Ovary (tissue), 7 donors: ENCODE measurements at regions not wholly inside any gene's neighbourhood (a gene's known extent, or its start where the extent isn't known, plus 50 kb on each side); places are given as distances from the start of the nearest gene placed in this dataset.

Source experiments
- DNase-seq, 5 donors: peaks; one replicate each; pipeline ENCODE4 v3.0.0-alpha.2; 2019 to 2020
- H3K27ac ChIP-seq, 2 donors: fragments of 200-600 bp; one replicate each; pipeline versions ENCODE4 v1.5.1 to v1.8.0; 2019 to 2022
- H3K27me3 ChIP-seq: fragments of 200-600 bp; one replicate; pipeline ENCODE4 v1.8.0; 2022
- H3K36me3 ChIP-seq: fragments of 200-600 bp; sonication (generic); one replicate; pipeline ENCODE4 v1.5.1; 2019
- H3K4me1 ChIP-seq: one replicate; pipeline ENCODE4 v1.8.1; 2013; ENCODE audit warnings: mild to moderate bottlenecking, moderate library complexity; ENCODE audit not compliant: insufficient read depth
- H3K4me3 ChIP-seq: fragments of 200-600 bp; sonication (generic); one replicate; pipeline ENCODE4 v1.5.1; 2017
- H3K9me3 ChIP-seq, 2 donors: fragments of 200-600 bp in 1 of 2; sonication (generic) in 1 of 2; one replicate each; pipeline versions ENCODE4 v1.5.1 to v1.8.1; 2013 to 2019; ENCODE audit warnings: mild to moderate bottlenecking in 1 of 2, moderate library complexity in 1 of 2
- EP300 ChIP-seq: sonication (generic); formaldehyde crosslinking; IDR thresholded peaks from one replicate; pipeline ENCODE4 v1.6.1; 2017; ENCODE audit warnings: antibody characterized with exemption
- POLR2A ChIP-seq: fragments of 450-650 bp; IDR thresholded peaks from one replicate; pipeline ENCODE4 v1.6.1; 2017; ENCODE audit warnings: antibody characterized with exemption, mild to moderate bottlenecking, moderate library complexity
- WGBS, 3 donors: extraction: QIAGEN DNeasy Blood & Tissue Kit in 1 of 3; methylation state at CpG; one replicate each; pipeline versions ENCODE4 v1.1.5 to v1.1.7; 2013 to 2017; 5-methylcytosine and 5-hydroxymethylcytosine counted together
- intact Hi-C, 4 donors: fragments of 100-400 bp; cut with DNase I; formaldehyde crosslinking; loops; one replicate each; pipeline versions ENCODE4 v1.11.0 to v1.15.1; 2022 to 2023
- TF ChIP-seq, protein P1 (sequence below), 3 donors: fragments of 450-650 bp in 2 of 3; fragments of 200-600 bp in 1 of 3; IDR thresholded peaks; one replicate each; pipeline versions ENCODE4 v1.5.1 to v1.8.0; 2016 to 2022; ENCODE audit warnings: antibody characterized with exemption in 3 of 3, mild to moderate bottlenecking in 1 of 3
- donor health status: DM: no; HTN: no; CAD: no; lungs with moderate emphysema.
- donor health status: DM: no; HTN: no; CAD: no.
- donor health status: Bipolar disorder and iron deficiency.
- donor health status: DM: no; HTN: no; CAD: no.
- donor health status: DM: yes; HTN: yes; CAD: no.

GRCh38 chr15:98358971-98359370, 289.4 kb upstream of the IGF1R start:
- WGBS, 3 donors: 75 to 82% (median 76%) methylated on average over 8 of the region's 8 CpGs
- intact Hi-C loops: no loop called here
- Histone ChIP-seq H3K9me3 (no peaks in the 10 kb centered on the region), H3K27me3 (no peaks in the 10 kb centered on the region), H3K4me3 (no peak overlapping the region), H3K36me3 (no peaks in the 10 kb centered on the region), H3K27ac (no peak overlapping the region), H3K4me1 (no peaks in the 10 kb centered on the region)
- DNase-seq: no peak
- TF ChIP-seq, protein P1, sequence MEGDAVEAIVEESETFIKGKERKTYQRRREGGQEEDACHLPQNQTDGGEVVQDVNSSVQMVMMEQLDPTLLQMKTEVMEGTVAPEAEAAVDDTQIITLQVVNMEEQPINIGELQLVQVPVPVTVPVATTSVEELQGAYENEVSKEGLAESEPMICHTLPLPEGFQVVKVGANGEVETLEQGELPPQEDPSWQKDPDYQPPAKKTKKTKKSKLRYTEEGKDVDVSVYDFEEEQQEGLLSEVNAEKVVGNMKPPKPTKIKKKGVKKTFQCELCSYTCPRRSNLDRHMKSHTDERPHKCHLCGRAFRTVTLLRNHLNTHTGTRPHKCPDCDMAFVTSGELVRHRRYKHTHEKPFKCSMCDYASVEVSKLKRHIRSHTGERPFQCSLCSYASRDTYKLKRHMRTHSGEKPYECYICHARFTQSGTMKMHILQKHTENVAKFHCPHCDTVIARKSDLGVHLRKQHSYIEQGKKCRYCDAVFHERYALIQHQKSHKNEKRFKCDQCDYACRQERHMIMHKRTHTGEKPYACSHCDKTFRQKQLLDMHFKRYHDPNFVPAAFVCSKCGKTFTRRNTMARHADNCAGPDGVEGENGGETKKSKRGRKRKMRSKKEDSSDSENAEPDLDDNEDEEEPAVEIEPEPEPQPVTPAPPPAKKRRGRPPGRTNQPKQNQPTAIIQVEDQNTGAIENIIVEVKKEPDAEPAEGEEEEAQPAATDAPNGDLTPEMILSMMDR (IDR thresholded peaks at IDR 0.05): no peak
- TF ChIP-seq EP300: no peak
- TF ChIP-seq POLR2A: no peak

DNA sequence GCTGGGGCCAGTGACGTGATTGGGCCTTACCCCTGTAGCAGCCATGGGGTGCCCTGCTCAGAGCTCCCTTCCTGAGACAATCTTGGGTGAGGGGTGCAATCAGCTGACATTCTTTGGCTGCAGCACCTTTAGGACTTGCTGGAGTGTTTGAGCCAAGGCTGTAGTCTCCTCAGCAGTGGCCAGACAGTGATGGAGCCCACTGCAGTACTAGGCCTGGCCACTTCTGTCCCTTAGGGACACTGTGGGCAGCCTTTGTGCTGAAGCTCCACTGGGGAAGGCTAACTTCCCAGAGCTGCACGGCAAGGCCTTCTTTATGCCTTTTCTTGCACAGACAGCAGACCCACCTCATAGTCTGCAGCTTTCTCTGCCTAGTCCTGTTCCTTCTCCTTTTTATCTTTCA, 284.9 kb upstream of the IGF1R start:
- Histone ChIP-seq H3K4me3 (no peak overlapping the region), H3K36me3 (no peaks in the 10 kb centered on the region), H3K4me1 (no peaks in the 10 kb centered on the region), H3K27ac (no peak overlapping the region), H3K27me3 (no peaks in the 10 kb centered on the region), H3K9me3 (no peaks in the 10 kb centered on the region)
- 65 to 70% (median 69%) methylated on average over 2 of the region's 2 CpGs for WGBS, 3 donors
- no peak for DNase-seq
- intact Hi-C loops: no loop called here
- no peak for TF ChIP-seq POLR2A
- TF ChIP-seq, protein P1 (IDR thresholded peaks at IDR 0.05): no peak
- no peak for TF ChIP-seq EP300

DNA sequence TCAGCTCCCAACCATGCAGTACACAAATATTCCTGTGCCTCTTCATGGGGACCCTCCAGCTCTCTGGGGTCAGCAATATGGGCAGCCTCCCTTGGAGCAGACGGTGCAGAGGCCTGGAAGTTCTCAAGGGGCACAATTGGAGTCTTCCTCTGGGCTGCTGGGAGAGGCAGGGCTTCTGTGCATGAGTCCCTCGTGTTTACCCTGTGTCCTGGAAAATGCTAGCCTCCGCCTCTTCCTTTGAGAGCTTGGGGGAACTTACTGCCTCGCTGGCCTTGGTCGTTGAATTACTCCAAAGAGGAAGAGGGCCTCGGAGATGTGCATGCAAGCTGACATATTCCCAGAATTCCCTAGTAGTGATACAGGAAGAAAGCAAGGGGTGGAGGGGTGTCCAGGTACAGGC, 284.4 kb upstream of the IGF1R start:
- DNase-seq: no peak
- H3K9me3 ChIP-seq: no peaks in the 10 kb centered on the region
- H3K27ac ChIP-seq: no peak overlapping the region
- H3K4me1 ChIP-seq: no peaks in the 10 kb centered on the region
- intact Hi-C loops: no loop called here
- TF ChIP-seq, protein P1 (IDR thresholded peaks at IDR 0.05): no peak
- H3K36me3 ChIP-seq: no peaks in the 10 kb centered on the region
- H3K4me3 ChIP-seq: no peak overlapping the region
- WGBS, 3 donors: 46 to 60% (median 57%) methylated on average over 6 of the region's 6 CpGs
- H3K27me3 ChIP-seq: no peaks in the 10 kb centered on the region

GRCh38 chr15:98369081-98369716, 279.1 kb upstream of the IGF1R start:
- 16 to 28% (median 27%) methylated on average over 3 of the region's 3 CpGs for WGBS, 3 donors
- no peak for DNase-seq
- Histone ChIP-seq H3K4me3 (no peak overlapping the region), H3K9me3 (no peaks in the 10 kb centered on the region), H3K36me3 (no peaks in the 10 kb centered on the region), H3K27me3 (no peaks in the 10 kb centered on the region), H3K4me1 (no peaks in the 10 kb centered on the region), H3K27ac (no peak overlapping the region)
- TF ChIP-seq, protein P1 (IDR thresholded peaks at IDR 0.05): no peak
- no peak for TF ChIP-seq EP300
- TF ChIP-seq POLR2A: no peak
- intact Hi-C loops: no loop called here
